Muscle layer of colon (tissue), 2 donors: ENCODE measurements at regions not wholly inside any gene's neighbourhood (a gene's known extent, or its start where the extent isn't known, plus 50 kb on each side); places are given as distances from the start of the nearest gene placed in this dataset.

Source experiments
- H3K27ac ChIP-seq: one replicate; pipeline ENCODE4 v1.7.0; 2013; ENCODE audit warnings: low read depth, mild to moderate bottlenecking, low read length, moderate library complexity
- H3K27me3 ChIP-seq, 2 donors: one replicate each; pipeline ENCODE4 v1.7.0; 2013; ENCODE audit warnings: low read length in 2 of 2, mild to moderate bottlenecking in 2 of 2; ENCODE audit not compliant: insufficient read depth in 2 of 2, control insufficient read depth in 1 of 2
- H3K36me3 ChIP-seq: one replicate; pipeline ENCODE4 v1.7.0; 2013; ENCODE audit warnings: mild to moderate bottlenecking, low read length; ENCODE audit not compliant: insufficient read depth
- H3K4me1 ChIP-seq: one replicate; pipeline ENCODE4 v1.7.0; 2013; ENCODE audit warnings: mild to moderate bottlenecking, low read length; ENCODE audit not compliant: insufficient read depth
- H3K4me3 ChIP-seq, 2 donors: one replicate each; pipeline ENCODE4 v1.7.0; 2013; ENCODE audit warnings: low read length in 2 of 2, low read depth in 1 of 2, mild to moderate bottlenecking in 1 of 2, moderate library complexity in 1 of 2
- H3K9ac ChIP-seq: one replicate; pipeline ENCODE4 v1.7.0; 2013; ENCODE audit warnings: low read length
- H3K9me3 ChIP-seq: one replicate; pipeline ENCODE4 v1.7.0; 2013; ENCODE audit warnings: mild to moderate bottlenecking, low read length
- donor health status: abdominal sarcoma.
- donor health status: Adenocarcinoma of cecum.

- Histone ChIP-seq H3K27ac (no peak overlapping the region), H3K9me3 (no peaks in the 10 kb centered on the region), H3K36me3 (no peaks in the 10 kb centered on the region), H3K27me3 (no peaks in the 10 kb centered on the region), H3K4me3 (no peak overlapping the region), H3K4me1 (peaks cover 35% of the 10 kb centered on the region), H3K9ac (no peak overlapping the region)
Measured at GRCh38 chr11:116420770-116421528, 351.8 kb downstream of the BUD13 start.

- no peak overlapping the region for H3K9ac ChIP-seq
- H3K4me3 ChIP-seq: no peak overlapping the region
- no peaks in the 10 kb centered on the region for H3K36me3 ChIP-seq
- H3K27ac ChIP-seq: no peak overlapping the region
- no peaks in the 10 kb centered on the region for H3K9me3 ChIP-seq
- no peaks in the 10 kb centered on the region for H3K27me3 ChIP-seq
- H3K4me1 ChIP-seq: peaks cover 44% of the 10 kb centered on the region
Measured at GRCh38 chr11:116420030-116420429, 352.8 kb downstream of the BUD13 start.

GRCh38 chr11:116418388-116419041 is 354.3 kb downstream of the BUD13 start:
- Histone ChIP-seq H3K9me3 (no peaks in the 10 kb centered on the region), H3K36me3 (no peaks in the 10 kb centered on the region), H3K27ac (no peak overlapping the region), H3K9ac (no peak overlapping the region), H3K4me1 (peaks cover 59% of the 10 kb centered on the region), H3K27me3 (no peaks in the 10 kb centered on the region), H3K4me3 (no peak overlapping the region)

GRCh38 chr11:116416852-116417251 is 355.9 kb downstream of the BUD13 start:
- Histone ChIP-seq H3K9me3 (no peaks in the 10 kb centered on the region), H3K4me1 (peaks cover 49% of the 10 kb centered on the region), H3K27ac (no peak overlapping the region), H3K36me3 (no peaks in the 10 kb centered on the region), H3K27me3 (no peaks in the 10 kb centered on the region), H3K9ac (no peak overlapping the region), H3K4me3 (no peak overlapping the region)

GRCh38 chr11:116415095-116415494 is 357.7 kb downstream of the BUD13 start:
- H3K27ac ChIP-seq: peak overlapping the region; percentile 68
- no peak overlapping the region for H3K4me3 ChIP-seq
- no peaks in the 10 kb centered on the region for H3K9me3 ChIP-seq
- no peaks in the 10 kb centered on the region for H3K36me3 ChIP-seq
- H3K4me1 ChIP-seq: peaks cover 33% of the 10 kb centered on the region
- no peaks in the 10 kb centered on the region for H3K27me3 ChIP-seq
- peak overlapping the region; percentile 19 for H3K9ac ChIP-seq

GRCh38 chr11:116414357-116414880 is 358.4 kb downstream of the BUD13 start:
- Histone ChIP-seq H3K9me3 (no peaks in the 10 kb centered on the region), H3K4me1 (peaks cover 28% of the 10 kb centered on the region), H3K36me3 (no peaks in the 10 kb centered on the region), H3K27me3 (no peaks in the 10 kb centered on the region), H3K4me3 (peak overlapping the region in 1 of 2 donors; percentile 16), H3K9ac (peak overlapping the region; percentile 19), H3K27ac (peak overlapping the region; percentile 68)

- no peaks in the 10 kb centered on the region for H3K27me3 ChIP-seq
- H3K4me1 ChIP-seq: peaks cover 28% of the 10 kb centered on the region
- no peak overlapping the region for H3K9ac ChIP-seq
- H3K27ac ChIP-seq: peak overlapping the region; percentile 68
- no peaks in the 10 kb centered on the region for H3K9me3 ChIP-seq
- H3K36me3 ChIP-seq: no peaks in the 10 kb centered on the region
- no peak overlapping the region for H3K4me3 ChIP-seq
Measured at GRCh38 chr11:116413301-116414242, 359.2 kb downstream of the BUD13 start.

GRCh38 chr11:116412118-116412889 is 360.5 kb downstream of the BUD13 start:
- Histone ChIP-seq H3K27ac (no peak overlapping the region), H3K4me1 (peaks cover 28% of the 10 kb centered on the region), H3K9me3 (no peaks in the 10 kb centered on the region), H3K36me3 (no peaks in the 10 kb centered on the region), H3K4me3 (no peak overlapping the region), H3K9ac (no peak overlapping the region), H3K27me3 (no peaks in the 10 kb centered on the region)

GRCh38 chr11:116409238-116409637 is 363.5 kb downstream of the BUD13 start:
- no peak overlapping the region for H3K9ac ChIP-seq
- H3K36me3 ChIP-seq: no peaks in the 10 kb centered on the region
- H3K9me3 ChIP-seq: no peaks in the 10 kb centered on the region
- H3K27ac ChIP-seq: no peak overlapping the region
- H3K4me1 ChIP-seq: peaks cover 11% of the 10 kb centered on the region
- H3K4me3 ChIP-seq: no peak overlapping the region
- no peaks in the 10 kb centered on the region for H3K27me3 ChIP-seq

GRCh38 chr11:116406042-116406441 is 366.7 kb downstream of the BUD13 start:
- no peaks in the 10 kb centered on the region for H3K4me1 ChIP-seq
- H3K27ac ChIP-seq: no peak overlapping the region
- no peak overlapping the region for H3K4me3 ChIP-seq
- no peaks in the 10 kb centered on the region for H3K36me3 ChIP-seq
- H3K9ac ChIP-seq: no peak overlapping the region
- H3K9me3 ChIP-seq: no peaks in the 10 kb centered on the region
- H3K27me3 ChIP-seq: no peaks in the 10 kb centered on the region
